Panc1 (cell line): ENCODE measurements at regions not wholly inside any gene's neighbourhood (a gene's known extent, or its start where the extent isn't known, plus 50 kb on each side); places are given as distances from the start of the nearest gene placed in this dataset.

Experiments
- ATAC-seq: fragments of 200-7000 bp; cut with Tn5 transposase; 2 replicates; pipeline ENCODE4 v1.9.1; 2020; ENCODE audit warnings: mild to moderate bottlenecking, moderate library complexity
- BruUV-seq: library from RNA; stranded (reverse); fragments of 400-500 nt; replicated peaks from 2 replicates; lab custom pipeline; 2021; lab: Mats Ljungman, UMichigan
- CTCF ChIA-PET: fragments of 300-600 bp; sonication (Branson Sonifier 250); formaldehyde crosslinking; loops from one replicate; lab custom pipeline; 2022; ENCODE audit warnings: antibody characterized with exemption; lab: Charles Lee
- POLR2A ChIA-PET: fragments of 300-600 bp; sonication (Branson Sonifier 250); formaldehyde crosslinking; loops from one replicate; lab custom pipeline; 2022; ENCODE audit warnings: antibody characterized with exemption; lab: Charles Lee
- DNase-seq: peaks from one replicate; pipeline ENCODE4 v3.0.0-alpha.2; 2010; ENCODE audit warnings: low read depth, low spot score
- H3K27ac ChIP-seq: 2 replicates; pipeline ENCODE4 v1.5.1; 2011; ENCODE audit warnings: mild to moderate bottlenecking, low read length, inconsistent platforms
- H3K27me3 ChIP-seq: fragments of 200-500 bp; sonication (Bioruptor generic); 2 replicates; pipeline ENCODE4 v1.6.0; 2014; ENCODE audit warnings: low read length, inconsistent platforms; ENCODE audit not compliant: control insufficient read depth, insufficient read depth
- H3K36me3 ChIP-seq: fragments of 200-500 bp; sonication (Bioruptor generic); 2 replicates; pipeline ENCODE4 v1.5.1; 2014; ENCODE audit warnings: inconsistent platforms, mild to moderate bottlenecking, low read length, moderate library complexity; ENCODE audit not compliant: control insufficient read depth, insufficient read depth
- H3K4me1 ChIP-seq: 2 replicates; pipeline ENCODE4 v1.5.1; 2011; ENCODE audit warnings: inconsistent platforms, mild to moderate bottlenecking, low read length, moderate library complexity; ENCODE audit not compliant: control insufficient read depth, insufficient read depth
- H3K4me3 ChIP-seq, 2 experiments: 2 replicates each; pipeline ENCODE4 v1.5.1; 2011 to 2012; ENCODE audit warnings: low read depth in 2 of 2, low read length in 2 of 2, mild to moderate bottlenecking in 2 of 2, inconsistent platforms in 1 of 2, moderate library complexity in 1 of 2
- H3K9me3 ChIP-seq: fragments of 200-500 bp; sonication (Bioruptor generic); 2 replicates; pipeline ENCODE4 v1.5.1; 2014; ENCODE audit warnings: low read depth, mild to moderate bottlenecking, inconsistent platforms, low read length, moderate library complexity; ENCODE audit not compliant: control insufficient read depth, insufficient read depth
- POLR2AphosphoS5 ChIP-seq: IDR thresholded peaks from 2 replicates; pipeline ENCODE4 v1.6.1; 2012; ENCODE audit warnings: mild to moderate bottlenecking, low read depth, low read length, moderate library complexity
- SIN3A ChIP-seq: IDR thresholded peaks from 2 replicates; pipeline ENCODE4 v1.6.1; 2012; ENCODE audit warnings: low read depth, mild to moderate bottlenecking, low read length, moderate library complexity, borderline replicate concordance; ENCODE audit not compliant: insufficient read depth
- TCF7L2 ChIP-seq: IDR thresholded peaks from 2 replicates; pipeline ENCODE4 v1.6.1; 2011; ENCODE audit warnings: mild to moderate bottlenecking, low read depth, low read length, inconsistent platforms
- in situ Hi-C: cut with HindIII; loops from 2 replicates; pipeline ENCODE4 v1.10.0; 2016; ENCODE audit warnings: low sequenced_read_pairs, low pct_unique_long_range_greater_than_20kb
- intact Hi-C: fragments of 100-400 bp; cut with micrococcal nuclease; formaldehyde crosslinking; loops from one replicate; pipeline ENCODE4 v1.10.0; 2022; ENCODE audit not compliant: unreplicated experiment
- TF ChIP-seq, protein P1 (sequence below): fragments of 450-650 bp; IDR thresholded peaks from 2 replicates; pipeline ENCODE4 v1.5.1; 2017; ENCODE audit warnings: mild to moderate bottlenecking
- TF ChIP-seq, protein P2 (sequence below), 2 experiments: IDR thresholded peaks; 2 replicates each; pipeline ENCODE4 v1.6.1; 2011 to 2012; ENCODE audit warnings: low read depth in 2 of 2, control low read depth in 1 of 2, low read length in 1 of 2, mild to moderate bottlenecking in 1 of 2, moderate library complexity in 1 of 2; ENCODE audit not compliant: insufficient read depth in 1 of 2

GRCh38 chr10:125451319-125451718 lies 231.6 kb downstream of the TEX36 start:
- intact Hi-C loops (no loop called here), in situ Hi-C loops (no loop called here)
- Histone ChIP-seq H3K9me3 (no peaks in the 10 kb centered on the region), H3K36me3 (no peaks in the 10 kb centered on the region), H3K4me1 (no peaks in the 10 kb centered on the region), H3K27ac (no peak overlapping the region), H3K4me3 (no peak overlapping the region), H3K27me3 (peaks cover 36% of the 10 kb centered on the region)
- ATAC-seq (no peak), DNase-seq (no peak)
- no peak for TF ChIP-seq POLR2AphosphoS5
- POLR2A ChIA-PET: no interaction called here
- CTCF ChIA-PET: no interaction called here
- no TSS peak for BruUV-seq

DNA sequence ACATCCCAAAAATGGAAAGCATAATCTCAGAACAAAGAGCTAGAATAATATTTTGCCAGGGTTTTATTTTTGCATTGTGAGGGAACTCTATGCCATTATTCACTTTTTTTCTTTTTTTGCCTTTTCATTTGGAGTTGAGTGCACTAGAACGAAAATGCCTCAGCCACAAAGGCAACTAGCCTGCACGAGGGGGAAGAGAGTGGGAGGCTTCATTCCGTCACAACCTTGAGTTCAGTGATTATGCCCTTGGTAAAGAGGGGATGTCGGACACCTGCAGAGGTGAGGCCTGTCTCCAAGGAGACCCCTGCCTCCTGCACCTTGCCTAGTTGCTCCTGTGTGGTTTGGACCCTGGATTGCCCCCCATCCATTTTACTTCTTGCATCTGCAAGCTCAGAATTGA lies 232.7 kb downstream of the TEX36 start:
- CTCF ChIA-PET: interaction anchor here (0.6 kb wide), 1 partner anchor 134 kb away, joined by 3 read pairs; no protein-coding TSS in a partner anchor
- intact Hi-C loops: no loop called here
- in situ Hi-C loops: no loop called here

DNA sequence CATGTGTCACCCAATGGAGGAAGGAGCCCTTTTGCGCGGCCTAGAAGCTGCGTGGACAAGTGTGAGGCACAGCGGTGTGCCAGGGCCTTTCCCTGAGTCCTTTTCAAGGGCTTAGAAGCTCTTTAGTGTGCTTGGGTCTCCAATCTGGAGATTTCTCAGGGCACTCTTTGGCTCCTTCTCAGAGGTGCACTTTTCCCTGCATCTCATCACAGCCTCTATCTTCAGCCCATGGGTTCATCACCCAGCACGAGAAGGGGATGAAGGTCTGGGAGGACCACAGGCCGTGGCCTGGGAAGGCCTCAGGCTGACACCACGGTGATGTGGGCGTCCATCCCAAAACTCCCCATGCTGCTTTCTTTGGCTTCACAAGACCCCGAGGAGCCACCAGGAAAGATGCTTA lies 233.4 kb downstream of the TEX36 start:
- H3K27me3 ChIP-seq: peaks cover 38% of the 10 kb centered on the region
- no peaks in the 10 kb centered on the region for H3K9me3 ChIP-seq
- TF ChIP-seq, protein P1, sequence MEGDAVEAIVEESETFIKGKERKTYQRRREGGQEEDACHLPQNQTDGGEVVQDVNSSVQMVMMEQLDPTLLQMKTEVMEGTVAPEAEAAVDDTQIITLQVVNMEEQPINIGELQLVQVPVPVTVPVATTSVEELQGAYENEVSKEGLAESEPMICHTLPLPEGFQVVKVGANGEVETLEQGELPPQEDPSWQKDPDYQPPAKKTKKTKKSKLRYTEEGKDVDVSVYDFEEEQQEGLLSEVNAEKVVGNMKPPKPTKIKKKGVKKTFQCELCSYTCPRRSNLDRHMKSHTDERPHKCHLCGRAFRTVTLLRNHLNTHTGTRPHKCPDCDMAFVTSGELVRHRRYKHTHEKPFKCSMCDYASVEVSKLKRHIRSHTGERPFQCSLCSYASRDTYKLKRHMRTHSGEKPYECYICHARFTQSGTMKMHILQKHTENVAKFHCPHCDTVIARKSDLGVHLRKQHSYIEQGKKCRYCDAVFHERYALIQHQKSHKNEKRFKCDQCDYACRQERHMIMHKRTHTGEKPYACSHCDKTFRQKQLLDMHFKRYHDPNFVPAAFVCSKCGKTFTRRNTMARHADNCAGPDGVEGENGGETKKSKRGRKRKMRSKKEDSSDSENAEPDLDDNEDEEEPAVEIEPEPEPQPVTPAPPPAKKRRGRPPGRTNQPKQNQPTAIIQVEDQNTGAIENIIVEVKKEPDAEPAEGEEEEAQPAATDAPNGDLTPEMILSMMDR: no peak
- TF ChIP-seq, protein P2, sequence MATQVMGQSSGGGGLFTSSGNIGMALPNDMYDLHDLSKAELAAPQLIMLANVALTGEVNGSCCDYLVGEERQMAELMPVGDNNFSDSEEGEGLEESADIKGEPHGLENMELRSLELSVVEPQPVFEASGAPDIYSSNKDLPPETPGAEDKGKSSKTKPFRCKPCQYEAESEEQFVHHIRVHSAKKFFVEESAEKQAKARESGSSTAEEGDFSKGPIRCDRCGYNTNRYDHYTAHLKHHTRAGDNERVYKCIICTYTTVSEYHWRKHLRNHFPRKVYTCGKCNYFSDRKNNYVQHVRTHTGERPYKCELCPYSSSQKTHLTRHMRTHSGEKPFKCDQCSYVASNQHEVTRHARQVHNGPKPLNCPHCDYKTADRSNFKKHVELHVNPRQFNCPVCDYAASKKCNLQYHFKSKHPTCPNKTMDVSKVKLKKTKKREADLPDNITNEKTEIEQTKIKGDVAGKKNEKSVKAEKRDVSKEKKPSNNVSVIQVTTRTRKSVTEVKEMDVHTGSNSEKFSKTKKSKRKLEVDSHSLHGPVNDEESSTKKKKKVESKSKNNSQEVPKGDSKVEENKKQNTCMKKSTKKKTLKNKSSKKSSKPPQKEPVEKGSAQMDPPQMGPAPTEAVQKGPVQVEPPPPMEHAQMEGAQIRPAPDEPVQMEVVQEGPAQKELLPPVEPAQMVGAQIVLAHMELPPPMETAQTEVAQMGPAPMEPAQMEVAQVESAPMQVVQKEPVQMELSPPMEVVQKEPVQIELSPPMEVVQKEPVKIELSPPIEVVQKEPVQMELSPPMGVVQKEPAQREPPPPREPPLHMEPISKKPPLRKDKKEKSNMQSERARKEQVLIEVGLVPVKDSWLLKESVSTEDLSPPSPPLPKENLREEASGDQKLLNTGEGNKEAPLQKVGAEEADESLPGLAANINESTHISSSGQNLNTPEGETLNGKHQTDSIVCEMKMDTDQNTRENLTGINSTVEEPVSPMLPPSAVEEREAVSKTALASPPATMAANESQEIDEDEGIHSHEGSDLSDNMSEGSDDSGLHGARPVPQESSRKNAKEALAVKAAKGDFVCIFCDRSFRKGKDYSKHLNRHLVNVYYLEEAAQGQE (IDR thresholded peaks at IDR 0.05; ENCODE audit: insufficient read depth in 1 of 2, low read depth in 2 of 2, low read length in 1 of 2): no peak
- TF ChIP-seq SIN3A (no peak), POLR2AphosphoS5 (no peak), TCF7L2 (no peak)
- intact Hi-C loops (no loop called here), in situ Hi-C loops (no loop called here)
- DNase-seq (no peak), ATAC-seq (no peak)
- ChIA-PET CTCF (interaction anchor here (0.6 kb wide), 1 partner anchor 134 kb away, joined by 3 read pairs; no protein-coding TSS in a partner anchor), POLR2A (no interaction called here)
- no peaks in the 10 kb centered on the region for H3K4me1 ChIP-seq
- H3K4me3 ChIP-seq: no peak overlapping the region
- no peaks in the 10 kb centered on the region for H3K36me3 ChIP-seq
- no peak overlapping the region for H3K27ac ChIP-seq
- BruUV-seq: no TSS peak

More for the DNA sequence above, 232.7 kb downstream of the TEX36 start:
- ATAC-seq (no peak), DNase-seq (no peak)
- BruUV-seq: no TSS peak
- Histone ChIP-seq H3K4me1 (no peaks in the 10 kb centered on the region), H3K4me3 (no peak overlapping the region), H3K9me3 (no peaks in the 10 kb centered on the region), H3K27me3 (peaks cover 38% of the 10 kb centered on the region), H3K36me3 (no peaks in the 10 kb centered on the region), H3K27ac (no peak overlapping the region)
- TF ChIP-seq, protein P1: no peak
- TF ChIP-seq TCF7L2: no peak
- TF ChIP-seq, protein P2 (IDR thresholded peaks at IDR 0.05; ENCODE audit: insufficient read depth in 1 of 2, low read depth in 2 of 2, low read length in 1 of 2): no peak
- TF ChIP-seq POLR2AphosphoS5: no peak
- no peak for TF ChIP-seq SIN3A
- POLR2A ChIA-PET: interaction anchor here (0.6 kb wide), 1 partner anchor 354 kb away, joined by 6 read pairs; no protein-coding TSS in a partner anchor
